ENCODE measurements at regions not wholly inside any gene's neighbourhood (a gene's known extent, or its start where the extent isn't known, plus 50 kb on each side); places are given as distances from the start of the nearest gene placed in this dataset.

DNA sequence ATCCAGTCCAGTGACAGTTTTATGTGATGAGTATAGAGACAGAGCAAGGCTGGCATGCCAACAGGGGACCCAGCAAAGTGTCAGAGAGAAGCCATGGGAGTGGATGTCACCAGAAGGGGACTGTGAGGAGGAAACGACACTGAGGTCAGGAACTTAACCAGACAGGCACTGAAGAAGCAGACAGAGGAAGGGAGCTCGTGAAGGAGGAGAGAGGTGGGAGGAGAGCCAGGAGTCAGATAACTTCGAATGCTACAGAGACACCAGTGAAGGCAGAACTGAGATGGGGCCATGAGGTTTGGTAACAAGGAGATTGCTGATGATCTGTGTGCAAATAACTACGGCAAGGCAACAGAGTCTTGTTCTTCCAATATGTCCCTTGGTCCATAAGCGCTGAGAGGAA is 211.1 kb upstream of the FOXA2 start:
- no peak for DNase-seq

DNA sequence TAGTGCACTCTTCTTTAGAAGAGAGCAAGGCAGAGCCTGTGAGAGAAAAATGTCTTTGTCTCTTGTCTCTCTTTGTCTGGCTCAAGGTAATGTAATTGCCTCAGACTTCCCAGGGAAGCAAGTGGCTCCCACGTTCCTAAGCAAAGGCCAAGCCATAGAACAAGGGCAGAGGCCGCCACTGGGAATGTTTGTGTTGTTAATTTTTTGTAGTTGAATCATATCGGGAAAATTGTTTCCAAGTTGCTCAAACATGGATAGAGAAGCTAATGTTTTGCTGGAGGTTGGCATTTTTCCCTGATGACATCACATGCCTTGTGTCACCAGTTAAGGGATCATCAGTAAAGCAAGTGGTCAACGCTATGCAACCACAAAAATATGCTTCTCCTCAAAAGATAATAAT is 211.5 kb upstream of the FOXA2 start:
- DNase-seq, result no peak

DNA sequence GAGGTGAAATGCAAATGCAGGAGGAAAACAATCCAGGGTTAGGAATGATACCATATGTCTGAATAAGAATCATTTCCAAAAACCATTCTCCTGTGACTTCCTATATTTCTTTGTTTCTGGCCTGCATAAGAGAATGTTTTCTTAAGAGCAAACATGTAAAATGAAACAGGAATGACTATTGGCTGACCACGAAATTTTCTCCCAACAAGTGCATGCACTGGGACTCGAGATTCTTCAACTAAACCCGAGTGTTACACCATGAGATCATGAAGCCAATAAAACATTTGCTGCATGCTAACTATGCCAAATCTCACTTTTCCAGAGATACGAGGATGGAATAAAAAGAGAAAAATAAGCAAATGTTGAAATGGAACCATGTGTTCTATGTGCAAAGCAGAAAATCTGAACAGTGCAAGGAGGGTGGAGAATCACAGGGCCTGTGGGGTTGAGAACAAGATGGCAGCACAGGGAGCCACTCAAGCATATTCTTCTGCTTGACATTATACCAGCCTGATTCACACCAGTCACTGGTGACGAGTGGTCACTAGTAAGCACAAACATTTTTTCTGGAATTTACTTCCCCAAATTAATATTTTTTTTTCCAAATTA is 212.2 kb upstream of the FOXA2 start:
- DNase-seq, result no peak

DNA sequence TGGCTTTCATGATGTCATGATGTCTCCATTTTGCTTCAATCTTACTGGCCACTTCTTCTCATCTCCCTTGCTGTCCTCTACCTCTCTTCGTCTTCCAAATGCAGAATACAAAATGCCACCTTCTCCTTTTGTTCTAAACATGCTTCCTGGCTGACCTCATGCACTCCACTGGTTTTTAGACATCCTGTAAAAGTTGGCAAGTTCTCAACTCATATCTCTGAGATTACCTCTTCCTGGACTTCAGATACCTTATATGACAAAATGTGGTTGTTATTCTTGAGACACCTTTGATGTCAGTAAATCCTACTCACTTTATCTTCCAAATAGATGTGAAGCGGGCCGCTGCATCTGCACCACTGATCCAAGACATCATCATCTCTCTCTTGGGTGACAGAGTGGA is 212.7 kb upstream of the FOXA2 start:
- DNase-seq, result no peak

DNA sequence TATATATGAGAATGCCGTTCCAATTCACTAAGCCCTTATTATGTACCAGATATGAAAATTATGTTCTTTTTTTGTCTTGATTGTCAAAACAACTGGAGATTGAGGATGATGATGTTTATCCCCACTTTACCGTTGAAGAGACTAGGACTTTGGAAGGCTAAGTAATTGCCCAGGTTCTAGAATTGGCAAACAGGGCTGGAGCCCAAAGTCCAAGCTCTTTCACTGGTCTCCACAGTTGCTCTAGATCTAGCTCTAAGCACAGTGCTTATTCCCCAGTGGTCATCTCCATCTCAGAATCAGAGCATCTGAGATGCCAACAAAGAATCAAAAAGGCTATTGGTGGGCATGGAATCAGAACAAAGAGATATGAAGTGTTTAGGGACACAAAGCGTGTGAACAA is 215.3 kb upstream of the FOXA2 start:
- no peak for DNase-seq

DNA sequence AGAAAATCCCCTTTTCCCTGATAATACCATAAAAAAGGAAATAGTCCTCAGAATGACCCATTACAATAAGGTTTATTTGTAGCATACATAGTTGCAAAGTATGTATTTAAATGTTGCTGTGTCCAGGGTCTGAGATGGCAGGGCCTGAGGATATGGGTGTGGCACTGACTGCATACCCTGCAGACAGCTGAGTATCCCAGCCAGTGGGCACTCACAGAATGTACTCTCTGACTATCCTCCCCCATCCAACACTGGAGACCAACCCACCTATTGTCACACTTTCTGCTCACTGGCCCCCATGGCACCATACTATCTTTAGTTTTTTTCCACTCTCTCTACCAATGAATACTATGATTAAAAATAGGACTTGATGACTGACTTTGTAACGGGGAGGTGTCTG is 215.8 kb upstream of the FOXA2 start:
- no peak for DNase-seq

DNA sequence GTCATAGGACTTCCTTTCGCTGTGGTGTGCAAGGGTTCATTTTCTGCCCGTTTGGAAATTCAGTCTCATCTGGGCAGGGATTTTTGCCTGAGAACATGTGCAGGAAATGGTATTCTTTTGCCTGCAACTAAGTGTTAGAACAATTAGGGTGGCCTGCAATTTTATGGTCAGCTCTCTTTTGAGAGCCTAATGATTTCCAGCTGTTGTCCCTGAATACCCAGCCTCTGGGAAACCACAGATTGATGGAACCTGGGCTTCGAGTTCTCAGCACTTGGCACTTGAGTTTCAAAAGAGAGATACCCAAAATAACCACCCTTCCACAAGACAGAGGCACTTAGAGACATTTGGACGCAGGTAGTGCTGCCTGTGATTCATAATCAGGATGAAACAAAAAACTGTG is 217.2 kb upstream of the FOXA2 start:
- DNase-seq, result no peak

DNA sequence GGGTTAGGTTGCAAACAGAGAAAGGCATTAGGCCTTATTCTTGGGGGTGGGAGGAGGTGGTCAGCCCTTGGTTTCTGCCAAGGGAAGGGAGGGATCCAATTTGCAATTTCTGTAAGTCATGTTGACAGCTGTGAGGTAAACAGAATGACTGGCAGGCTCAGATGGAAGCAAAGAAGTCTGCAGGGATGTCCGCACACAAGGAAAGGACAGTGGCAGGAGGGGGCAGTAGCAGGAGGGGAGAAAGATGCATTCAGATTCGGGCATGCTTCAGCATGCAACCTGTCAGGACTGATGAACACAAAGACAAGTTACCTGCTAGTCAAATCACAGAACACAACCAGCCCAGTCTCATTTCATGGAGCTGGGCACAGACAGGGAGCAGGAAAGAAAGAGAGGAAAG is 217.9 kb upstream of the FOXA2 start:
- no peak for DNase-seq

DNA sequence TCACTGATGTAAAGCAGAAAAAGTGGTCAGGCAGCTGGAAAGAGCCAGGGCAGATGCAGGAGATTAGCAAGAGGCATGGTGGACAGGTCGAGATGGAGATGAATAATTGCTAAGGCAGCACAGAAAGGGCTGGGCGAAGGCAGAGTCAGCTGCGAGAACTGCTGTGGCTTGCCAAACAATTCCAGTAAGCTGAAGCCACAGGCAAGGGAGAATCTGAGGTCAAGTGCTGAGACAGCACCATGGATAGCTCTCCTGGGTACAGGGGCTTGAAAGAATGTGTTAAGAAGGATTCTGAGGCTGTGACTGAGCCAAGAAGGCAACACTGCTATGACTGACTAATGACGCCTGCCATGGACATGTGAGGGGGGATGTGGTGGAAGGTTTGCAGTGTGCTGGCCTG is 220.8 kb upstream of the FOXA2 start:
- DNase-seq, result no peak

DNA sequence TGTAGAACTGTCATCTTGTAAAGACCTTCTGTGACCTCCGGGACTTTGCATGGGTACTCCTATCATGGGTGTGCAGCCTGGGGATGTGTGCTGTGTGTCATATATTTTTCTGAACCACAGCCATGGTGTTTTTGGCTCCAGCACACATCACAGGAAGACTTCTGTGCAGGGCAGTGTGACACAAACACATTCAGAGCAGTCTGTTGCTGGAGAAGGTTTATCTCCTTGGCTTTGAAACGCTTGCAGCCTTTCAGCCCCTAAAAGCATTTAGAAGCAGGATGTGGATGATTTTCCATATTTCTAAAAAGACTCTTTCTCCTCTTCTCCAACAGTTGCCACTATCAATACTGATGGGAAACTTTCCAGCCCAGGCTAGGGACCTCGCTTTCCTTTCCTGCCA is 221.6 kb upstream of the FOXA2 start:
- no peak for DNase-seq

DNA sequence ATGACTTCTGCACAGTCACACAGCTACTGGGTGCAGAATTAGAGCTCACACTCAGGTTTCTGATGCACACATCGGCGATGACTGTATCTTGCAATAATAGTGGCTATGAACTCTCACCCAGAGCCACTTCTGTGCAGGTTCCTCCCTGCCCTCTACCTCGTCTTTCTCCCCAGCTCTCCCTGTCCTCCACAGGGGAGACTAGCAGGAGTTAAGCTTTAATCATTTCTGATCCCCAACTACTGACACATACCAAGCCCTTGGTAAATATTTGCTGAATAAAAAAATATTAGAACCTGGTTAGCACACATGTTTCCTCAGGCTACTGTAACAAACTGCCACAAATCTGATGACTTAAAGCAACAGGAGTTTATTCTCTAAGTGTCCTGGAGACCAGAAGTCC is 222.7 kb upstream of the FOXA2 start:
- DNase-seq, result no peak

DNA sequence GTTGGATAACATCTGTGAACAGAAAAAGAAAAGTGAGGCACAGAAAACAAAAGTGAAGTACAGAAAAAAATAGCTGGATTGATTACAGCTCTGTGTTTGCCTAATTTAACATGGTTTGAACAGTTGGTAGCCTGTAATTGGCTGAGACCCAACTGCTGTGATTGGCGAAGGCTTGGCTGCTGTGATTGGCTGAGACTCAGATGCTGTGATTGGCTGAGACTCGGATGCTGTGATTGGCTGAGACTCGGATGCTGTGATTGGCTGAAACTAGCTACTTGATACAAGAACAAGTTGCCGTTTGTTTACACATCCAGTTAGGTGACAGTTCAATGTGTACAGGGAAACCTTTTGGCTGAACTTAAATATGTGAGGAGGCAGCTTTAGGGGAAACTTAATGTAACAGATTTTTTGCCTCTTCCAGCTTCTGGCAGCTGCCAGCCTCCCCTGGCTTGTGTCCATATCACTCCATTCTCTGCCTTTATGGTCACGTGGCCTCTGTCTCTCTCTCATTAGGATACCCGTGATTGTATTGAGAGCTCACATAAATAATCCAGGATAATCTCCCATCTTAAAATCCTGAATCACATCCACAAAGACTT is 223.4 kb upstream of the FOXA2 start:
- DNase-seq, result no peak

DNA sequence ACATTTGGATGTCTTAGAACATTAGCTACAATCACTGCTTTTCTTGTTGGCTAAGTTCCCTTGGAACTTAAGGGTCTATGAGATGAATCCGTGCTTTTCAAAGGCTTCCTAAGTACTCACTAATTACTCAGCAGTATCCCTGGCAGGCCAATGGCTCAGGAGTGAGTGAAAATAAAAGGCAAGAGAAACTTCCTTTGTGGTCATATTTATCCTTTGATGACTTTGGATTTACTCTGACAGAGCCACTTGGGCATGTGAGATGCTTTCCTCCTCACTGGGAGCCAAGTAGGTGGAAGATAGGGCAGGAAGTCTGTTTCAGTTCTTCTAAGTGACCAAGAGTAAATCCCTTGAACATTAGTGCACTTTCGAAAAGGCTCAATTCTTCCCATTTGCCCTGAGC is 224.3 kb upstream of the FOXA2 start:
- DNase-seq, result no peak

DNA sequence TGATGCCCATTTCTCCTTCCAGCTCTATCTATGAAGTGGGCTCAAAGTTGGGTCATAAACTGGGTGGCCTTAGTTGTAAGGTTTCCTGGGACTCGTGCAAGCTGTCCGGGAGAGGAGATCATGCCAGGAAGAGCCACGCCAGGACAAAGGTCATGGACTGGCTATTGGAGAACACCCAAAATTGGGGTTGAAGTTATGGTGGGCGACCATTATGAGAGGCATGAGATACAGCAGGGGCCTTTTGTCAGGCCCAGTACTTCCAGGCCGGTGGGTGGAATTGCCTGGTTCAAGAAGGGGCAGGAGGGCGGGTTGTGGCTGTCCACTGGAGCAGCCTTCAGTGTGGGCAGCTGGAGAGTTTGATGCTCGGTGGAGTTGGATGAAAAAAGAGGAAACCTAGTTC is 225.1 kb upstream of the SSTR4 start:
- no peak for DNase-seq

DNA sequence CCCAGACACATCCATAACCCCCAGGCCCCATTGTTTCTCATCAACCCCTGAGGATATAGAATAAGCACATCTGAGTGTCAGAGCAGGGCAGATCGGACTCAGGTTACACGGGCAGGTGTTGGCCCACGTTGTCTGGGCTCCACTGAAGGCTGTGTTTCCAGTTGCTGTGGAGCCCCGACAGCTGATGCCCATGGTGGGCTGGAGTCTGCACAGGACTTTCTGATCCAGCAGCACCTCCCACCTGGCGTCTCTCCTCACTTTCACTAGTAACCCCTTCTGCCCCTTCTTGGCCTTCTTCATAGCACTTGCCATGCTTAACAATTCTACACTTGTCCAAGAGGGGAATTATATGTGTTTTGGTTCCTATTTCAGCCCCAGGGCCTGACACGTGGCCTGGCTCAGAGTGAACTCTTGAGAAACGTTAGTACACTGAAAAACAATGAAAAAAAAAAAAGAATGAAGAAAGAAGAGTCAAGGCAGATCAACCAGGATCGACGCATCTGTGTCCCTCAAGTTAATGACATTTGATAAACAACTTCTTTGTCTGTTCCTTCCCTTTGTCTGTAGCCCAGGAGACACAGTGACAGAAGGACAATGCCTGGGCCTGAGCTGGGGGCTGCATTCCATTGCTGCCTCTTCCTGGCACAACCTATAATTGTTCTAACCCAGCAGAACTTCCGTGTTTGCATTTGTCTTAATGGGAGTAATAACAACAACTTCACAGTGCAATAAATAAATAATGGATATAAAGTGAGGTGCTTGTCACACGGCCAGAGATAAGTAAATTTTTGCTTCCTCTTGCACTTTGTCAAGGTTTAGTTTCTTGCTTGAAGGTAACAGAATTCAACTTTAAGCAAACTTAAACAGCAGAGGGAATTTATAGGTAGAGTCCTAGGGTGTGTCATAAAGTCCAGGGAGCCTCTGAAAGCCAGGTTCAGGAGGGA is 224.2 kb upstream of the SSTR4 start:
- DNase-seq, result no peak

DNA sequence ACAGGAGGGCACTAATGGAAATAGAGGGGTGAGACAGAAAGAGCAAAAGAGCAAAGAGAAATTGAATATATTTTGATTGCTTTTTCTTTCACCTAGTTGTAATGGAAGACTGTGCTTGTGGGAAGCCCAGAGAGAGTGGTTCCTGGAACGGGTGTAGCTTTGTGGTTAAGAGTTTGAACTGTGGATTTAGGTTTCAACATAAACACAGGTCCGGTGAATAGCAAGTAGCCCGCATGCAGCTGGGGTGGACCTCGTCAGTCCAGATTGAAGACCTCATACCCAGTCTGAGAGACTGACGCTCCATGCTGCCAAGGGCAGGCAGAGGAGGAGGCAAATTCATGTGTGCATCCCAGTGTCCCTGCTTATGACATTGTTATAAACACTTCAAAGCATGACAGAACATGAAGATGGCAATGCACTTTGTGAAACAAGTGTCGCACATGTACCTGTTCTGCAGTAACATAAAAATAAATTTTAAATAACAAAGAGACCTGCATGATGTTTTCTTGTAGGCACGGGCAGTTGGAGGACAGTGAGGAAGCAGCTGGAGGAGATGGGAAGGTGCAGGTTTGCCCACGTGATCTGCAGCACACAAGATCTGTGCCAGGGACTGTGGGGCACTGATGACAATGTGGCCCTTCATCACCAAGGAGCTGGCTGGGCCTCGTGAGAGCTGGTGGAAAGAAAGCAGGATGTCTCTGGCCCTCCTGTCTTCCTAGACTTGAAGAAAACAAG is 220.5 kb upstream of the SSTR4 start:
- no peak for DNase-seq

DNA sequence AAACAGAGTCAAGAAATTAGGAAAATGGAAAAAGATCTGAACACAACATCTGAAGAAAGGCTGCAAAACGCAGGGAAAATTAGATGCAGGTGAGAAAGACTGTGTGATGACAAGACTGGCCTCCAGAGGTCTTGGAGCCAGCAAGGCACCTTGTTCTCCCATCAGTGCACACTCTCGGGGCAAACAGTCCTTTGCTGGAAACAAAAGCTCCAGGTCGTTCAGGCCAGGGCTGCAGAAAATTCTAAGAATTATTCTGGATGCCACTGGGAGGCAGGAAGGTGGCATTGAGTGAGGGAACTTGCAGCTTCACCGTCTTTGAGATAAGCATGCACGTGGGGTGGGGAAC is 219.9 kb upstream of the SSTR4 start:
- no peak for DNase-seq

DNA sequence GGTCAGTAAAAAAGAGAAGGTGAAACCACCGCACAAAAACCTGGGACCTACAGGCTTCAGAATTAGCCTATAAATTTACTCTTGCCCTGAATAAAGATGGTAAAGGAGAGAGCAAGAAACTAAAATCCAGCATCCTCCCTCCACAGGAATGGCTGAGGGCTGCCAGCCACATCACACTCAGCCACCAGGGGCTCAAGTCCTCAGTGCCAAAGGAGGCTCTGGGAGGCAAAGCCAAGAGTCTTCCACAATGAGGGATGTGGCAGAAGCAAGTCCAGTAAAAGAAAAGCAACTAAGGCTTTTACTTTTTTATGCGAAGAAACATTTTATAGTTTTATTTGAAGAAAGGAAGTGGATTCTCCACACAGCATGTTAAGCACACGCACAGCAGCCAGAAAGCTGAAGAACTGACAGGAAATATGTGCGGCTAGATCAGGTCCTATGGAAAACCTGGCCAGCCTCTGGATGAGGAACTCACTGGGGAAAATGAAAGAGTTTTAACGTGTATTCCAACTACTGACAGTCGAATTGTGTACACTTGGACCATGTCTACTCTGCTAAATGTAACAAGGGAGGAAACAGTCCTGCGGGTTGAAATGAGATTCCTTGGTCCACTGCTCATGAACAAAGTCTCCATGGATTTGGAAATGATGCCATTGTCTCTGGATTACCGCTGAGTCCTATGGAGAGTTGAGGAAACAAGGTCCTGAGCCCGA is 219.4 kb upstream of the SSTR4 start:
- no peak for DNase-seq

DNA sequence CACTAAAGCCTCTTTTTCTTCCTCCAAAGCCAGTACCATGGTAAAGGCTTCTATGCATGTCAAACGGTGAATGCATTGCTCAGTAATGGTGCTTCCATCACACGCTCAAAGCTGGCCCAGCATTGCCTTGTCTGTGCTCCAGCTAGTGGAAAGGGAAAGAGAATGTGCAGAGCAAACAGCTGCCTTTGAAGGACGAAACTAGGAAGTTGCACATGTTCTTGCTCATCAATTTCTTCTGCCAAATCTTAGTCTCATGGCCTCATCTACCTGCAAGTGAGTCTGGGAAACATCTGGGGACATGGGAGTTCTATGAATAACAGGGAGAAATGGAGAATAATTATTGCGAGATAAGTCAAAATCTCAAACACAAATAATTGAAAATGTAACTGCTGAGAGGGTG is 216.5 kb upstream of the SSTR4 start:
- no peak for DNase-seq

DNA sequence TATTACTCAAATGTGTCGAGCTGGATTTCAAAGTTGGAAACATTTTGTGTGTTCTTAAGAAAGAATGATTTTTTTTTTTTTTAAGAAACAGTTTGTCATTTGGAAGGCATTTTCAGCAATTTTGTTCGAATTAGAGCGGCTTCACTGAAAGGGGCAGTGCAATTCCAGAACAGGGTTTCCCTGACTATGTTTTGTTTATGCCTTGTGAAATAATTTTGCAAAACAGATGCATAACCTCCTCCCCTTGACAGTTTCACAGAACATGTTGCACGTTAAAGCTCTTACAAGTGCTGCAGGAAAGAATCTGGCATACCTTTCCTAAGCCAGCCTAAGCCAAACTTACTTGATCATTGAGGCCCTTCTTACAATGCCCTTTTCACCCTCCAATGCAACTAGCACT is 216.0 kb upstream of the SSTR4 start:
- DNase-seq, result no peak

DNA sequence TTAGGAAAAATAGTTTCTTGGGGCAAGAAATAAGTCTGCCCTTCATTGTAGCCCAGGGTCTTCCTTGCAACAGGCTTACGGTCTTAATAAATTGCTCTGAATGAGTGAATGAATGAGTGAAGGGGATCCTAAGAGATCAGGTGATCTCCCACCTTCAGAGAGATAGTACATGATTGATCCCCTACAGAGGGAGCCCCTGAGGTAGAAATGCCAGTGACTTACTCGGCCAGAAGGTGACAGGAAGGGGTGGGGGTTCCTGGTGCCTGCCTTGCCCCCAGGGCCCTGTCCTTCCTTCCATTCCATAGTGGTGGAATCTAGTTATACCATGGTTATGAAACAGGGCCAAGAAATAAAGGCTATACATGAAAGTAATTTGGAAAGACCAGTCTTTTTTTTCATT is 215.3 kb upstream of the SSTR4 start:
- DNase-seq, result no peak

DNA sequence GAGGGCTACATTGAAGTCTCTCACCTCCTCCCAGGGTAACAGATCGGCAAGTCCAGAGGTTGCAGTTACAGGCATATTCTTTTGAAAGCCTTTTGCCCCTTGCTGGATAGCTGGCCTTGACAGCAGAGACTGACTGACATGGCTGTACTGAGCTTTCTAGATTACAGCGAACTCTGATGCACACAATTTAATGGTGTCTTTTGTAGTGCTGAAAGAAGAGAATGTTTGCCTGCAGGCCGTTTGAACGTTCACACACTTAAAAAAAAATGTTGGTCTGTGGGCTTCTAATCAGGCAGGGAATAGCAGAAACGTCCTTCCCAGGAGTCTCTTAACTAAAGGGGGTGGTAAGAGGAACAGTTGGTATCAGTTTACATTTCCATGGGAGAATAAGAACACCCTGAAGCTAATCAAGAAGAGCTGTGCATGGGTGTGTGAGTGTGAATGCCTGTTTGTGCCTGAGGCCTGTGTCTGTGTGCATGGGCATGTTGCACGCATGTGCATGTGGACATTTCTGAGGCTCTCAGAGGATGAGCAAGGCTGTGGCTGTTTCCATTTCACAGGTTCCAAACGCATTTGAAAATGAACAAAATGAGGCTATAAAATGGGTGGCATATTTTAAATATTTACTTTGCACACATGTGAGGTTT is 213.9 kb upstream of the SSTR4 start:
- no peak for DNase-seq

DNA sequence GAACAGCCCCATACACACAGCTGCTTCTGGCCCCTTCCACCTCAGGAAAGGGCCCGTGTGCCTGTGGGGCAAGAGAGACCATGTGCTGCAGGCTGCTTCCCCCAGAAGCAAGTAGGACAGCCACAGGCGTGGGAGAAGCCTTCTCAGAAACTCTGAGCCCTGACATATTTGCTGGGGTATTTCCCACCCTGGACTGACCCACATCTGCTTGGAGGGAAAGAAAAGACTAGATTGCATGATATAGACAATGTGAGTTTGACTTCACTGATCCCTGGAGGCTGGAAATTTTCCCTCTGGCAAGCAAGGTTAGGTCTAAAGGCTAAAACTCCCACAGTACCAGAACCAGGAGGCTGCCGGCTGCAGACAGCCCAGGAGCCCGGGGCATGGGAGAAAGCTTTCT is 213.3 kb upstream of the SSTR4 start:
- no peak for DNase-seq

Measured in activated CD4-positive, alpha-beta T cell treated with anti-CD3 and anti-CD28 coated beads for 4 hours (primary cell).